ENCODE measurements at regions not wholly inside any gene's neighbourhood (a gene's known extent, or its start where the extent isn't known, plus 50 kb on each side); places are given as distances from the start of the nearest gene placed in this dataset.
"Not testable (repeated sequence)": the region's sequence is repeated elsewhere in the genome, so short reads cannot be mapped to it uniquely, and the experiment has no call there.

- DNase-seq (ENCODE audit: low spot score): no peak
Measured at GRCh38 chr12:102297412-102297811, 99.8 kb upstream of the PMCH start.

- DNase-seq (ENCODE audit: low spot score): no peak
Measured at GRCh38 chr12:102294568-102294967, 96.9 kb upstream of the PMCH start.

GRCh38 chr12:102291498-102292440 lies 94.1 kb upstream of the PMCH start:
- DNase-seq (ENCODE audit: low spot score): not testable (repeated sequence)

- DNase-seq (ENCODE audit: low spot score): not testable (repeated sequence)
Measured at GRCh38 chr12:102289702-102290101, 92.1 kb upstream of the PMCH start.

GRCh38 chr12:102281231-102281630 lies 83.6 kb upstream of the PMCH start:
- DNase-seq (ENCODE audit: low spot score): no peak

GRCh38 chr12:102255687-102256086 lies 58.1 kb upstream of the PMCH start:
- not testable (repeated sequence) for DNase-seq (ENCODE audit: low spot score)

- not testable (repeated sequence) for DNase-seq (ENCODE audit: low spot score)
Measured at GRCh38 chr12:102251005-102251404, 53.4 kb upstream of the PMCH start.

- no peak for DNase-seq (ENCODE audit: low spot score)
Measured at GRCh38 chr12:102249079-102249841, 51.6 kb upstream of the PMCH start.

All from CD4-positive, alpha-beta T cell treated with Interleukin-2 at 100 ng/mL for 4 hours (primary cell).